T-helper 1 cell treated with Interleukin-12 subunit alpha and Interleukin-12 subunit beta and Interleukin-4 antibody, amounts not matched to agents 30 ng/mL and 1 ng/mL, for 36 hours (primary cell): ENCODE measurements at regions not wholly inside any gene's neighbourhood (a gene's known extent, or its start where the extent isn't known, plus 50 kb on each side); places are given as distances from the start of the nearest gene placed in this dataset.

ENCODE experiments used
- intact Hi-C: fragments of 100-400 bp; cut with micrococcal nuclease; formaldehyde crosslinking; loops from one replicate; pipeline ENCODE4 v1.15.1; 2024

DNA sequence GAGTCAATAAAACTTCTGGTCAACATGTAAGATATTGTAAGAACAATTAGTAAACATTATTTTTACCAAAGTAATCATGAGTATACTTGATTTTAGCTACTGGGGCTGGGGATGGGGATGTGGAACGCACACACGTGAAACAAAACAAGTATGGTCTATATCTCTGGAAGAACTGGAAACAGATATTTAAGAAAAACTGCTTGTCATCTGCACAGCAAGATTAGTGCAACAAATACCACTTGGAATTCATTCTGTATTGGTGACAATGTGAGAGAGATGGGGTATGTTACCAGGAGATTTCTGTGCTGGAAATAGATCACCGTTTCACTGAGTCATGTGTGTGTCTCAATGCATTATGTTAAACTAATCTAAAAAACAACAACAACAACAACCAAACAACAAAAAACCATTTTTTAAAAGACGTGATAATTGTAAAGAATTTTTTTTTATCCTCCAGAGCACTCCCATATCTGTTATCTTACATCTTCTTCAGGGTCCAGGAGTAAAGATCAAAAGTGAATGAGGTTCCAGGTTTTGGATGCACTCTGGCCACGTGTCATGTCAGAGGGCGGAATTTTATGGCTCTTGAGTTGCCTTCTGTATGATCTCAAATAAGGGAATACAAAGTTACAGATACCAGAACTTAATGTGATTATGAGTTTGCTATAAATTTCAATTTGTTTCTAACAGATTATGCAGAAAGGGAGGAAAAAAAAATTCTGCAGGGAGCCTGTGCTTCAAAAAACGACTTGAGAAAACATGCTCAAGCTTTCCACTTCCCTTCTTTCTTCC is 153.0 kb downstream of the BBOX1 start:
- intact Hi-C loops: no loop called here

DNA sequence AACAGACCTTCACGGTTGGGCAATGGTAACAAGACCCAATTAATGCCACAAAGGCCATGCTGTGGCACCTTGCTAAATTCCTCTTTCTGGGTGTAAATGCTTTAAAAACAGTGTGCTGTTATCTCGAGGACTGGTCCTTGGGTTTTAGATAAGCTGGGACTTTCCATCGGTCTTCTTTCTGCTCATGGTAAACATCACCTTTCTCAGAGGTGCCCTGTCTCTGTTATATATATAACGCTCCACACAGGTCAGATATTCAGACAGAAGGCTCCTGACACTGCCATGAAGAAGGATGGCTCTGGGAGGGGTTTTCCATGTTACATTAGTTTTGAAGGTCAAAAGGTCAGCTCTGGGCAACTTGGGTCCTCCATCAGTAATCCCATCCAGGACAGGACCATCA is 151.6 kb downstream of the BBOX1 start:
- intact Hi-C loops: no loop called here

DNA sequence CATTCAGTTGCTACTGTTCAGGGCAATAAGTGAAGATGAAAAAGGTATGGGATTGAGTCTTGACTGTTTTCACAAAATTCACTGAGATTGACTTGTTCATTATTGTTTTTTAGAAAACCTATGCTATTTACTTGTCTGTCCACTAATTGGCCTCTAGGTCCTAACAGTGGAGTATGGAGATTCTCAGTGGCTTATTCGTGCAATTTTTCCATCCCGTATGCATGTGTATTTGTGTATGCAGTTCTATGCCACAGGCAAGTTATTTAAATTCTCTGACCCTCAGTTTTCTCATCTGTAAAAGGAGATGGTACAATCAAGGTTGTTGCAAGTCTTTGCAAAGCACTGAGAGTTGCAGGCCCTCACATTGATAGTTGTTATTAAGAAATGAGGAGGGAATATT is 151.0 kb downstream of the BBOX1 start:
- intact Hi-C loops: no loop called here

DNA sequence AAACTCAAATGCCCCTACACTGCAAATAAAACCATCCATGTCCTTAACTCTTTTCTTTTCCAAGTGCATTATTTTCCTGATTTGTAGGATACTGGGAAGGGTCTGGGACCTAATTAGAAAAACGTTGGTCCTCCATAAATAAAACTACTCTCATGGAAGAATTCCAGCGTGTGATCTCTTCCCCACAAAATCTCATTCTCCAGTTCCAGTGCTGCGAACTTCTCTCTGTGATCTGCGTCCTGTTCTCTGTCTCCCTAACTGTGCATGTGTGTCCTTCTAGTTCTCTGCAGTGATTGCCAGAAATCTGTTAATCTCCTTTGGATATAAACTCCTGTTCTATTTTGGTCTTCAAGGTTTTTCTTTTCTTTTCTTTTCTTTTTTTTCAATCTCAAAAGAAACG is 148.1 kb downstream of the BBOX1 start:
- intact Hi-C loops: no loop called here

DNA sequence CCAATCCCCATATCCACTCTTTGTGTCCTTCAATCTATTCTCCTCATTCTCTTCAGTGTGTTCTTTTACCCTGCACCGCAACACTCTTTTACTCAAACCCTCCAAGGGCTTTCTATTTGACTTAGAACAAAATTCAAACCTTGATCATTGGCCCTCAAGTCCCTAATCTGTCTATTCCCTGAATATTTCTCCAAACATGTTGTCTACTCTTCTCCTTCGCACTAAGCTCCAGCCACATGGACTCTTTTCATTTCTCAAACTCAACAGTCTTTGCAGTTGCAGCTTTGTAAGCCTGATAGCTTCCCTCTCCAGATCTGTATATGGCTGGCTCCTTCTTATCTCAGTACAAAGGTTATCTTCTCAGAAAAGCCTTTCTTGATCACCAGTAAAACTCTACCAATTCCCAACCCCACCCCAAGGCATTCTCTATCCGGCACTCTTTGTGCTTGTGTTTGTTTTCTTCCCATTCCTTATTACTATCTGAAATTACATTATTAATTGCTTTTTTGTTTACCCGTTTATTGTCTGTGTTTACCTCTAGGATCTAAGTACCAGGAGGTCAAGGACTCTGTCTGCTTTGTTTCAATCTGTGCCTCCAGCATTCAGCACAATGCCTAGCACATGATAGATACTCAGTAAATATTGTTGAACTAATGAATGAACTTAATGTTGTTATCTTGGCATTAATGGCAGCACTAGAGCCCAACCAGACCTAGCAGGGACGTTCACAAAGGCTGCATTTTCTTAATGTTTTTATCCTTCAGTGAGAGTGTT is 147.4 kb downstream of the BBOX1 start:
- intact Hi-C loops: no loop called here

DNA sequence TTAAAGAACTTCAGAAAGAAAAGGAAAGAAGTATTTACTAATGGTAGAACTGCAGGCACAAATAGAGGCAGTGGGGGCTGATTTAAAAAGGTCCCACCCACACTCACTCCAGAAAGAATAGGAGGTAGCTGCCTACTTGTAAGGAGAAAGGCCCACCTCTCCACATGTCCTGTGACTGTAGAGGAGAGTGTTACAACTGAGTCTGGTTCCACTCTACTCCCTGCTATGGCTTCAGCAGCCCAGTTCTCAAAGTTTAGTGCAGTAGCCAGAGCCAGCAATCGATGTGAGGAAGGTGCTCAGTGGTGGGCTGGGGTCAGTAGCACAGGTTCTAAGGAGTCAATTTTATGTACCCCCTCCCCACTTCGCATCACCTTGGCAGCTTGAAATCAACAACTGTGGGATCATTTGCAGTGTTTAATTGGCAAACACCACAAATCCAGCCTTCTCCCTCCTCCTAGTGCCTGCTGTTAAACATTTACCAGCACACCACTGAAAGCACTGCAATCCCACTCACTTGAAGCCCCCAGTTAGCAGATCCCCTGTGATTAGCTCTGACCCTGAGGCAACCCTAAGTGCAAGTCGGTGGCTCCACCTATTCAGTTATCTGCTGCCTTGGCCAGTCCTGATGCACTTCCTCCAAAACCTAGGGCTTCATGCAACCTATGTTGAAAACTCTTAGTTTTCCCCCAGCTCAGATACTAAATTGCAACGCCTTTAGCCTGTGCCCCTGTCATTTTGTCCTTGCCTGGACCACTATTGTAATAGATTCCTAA is 146.6 kb downstream of the BBOX1 start:
- intact Hi-C loops: no loop called here

DNA sequence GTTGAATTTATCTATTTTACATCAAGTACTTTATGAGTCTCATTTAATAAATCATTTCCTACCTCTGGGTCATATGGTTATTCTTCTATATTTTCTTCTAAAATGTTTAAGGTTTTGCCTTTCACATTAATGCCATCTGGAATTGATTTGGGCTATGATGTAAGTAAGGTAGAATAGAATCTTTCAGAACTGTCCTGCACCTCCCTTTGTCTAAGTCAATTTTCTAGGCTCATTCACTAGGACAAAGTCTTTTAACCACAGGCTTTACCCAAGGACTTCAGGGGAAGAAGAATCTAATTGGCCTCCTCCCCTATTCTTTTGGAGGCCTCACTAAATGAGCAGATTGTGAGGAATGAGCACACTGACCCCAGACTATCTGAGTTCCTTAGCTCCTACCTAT is 146.0 kb downstream of the BBOX1 start:
- intact Hi-C loops: no loop called here

DNA sequence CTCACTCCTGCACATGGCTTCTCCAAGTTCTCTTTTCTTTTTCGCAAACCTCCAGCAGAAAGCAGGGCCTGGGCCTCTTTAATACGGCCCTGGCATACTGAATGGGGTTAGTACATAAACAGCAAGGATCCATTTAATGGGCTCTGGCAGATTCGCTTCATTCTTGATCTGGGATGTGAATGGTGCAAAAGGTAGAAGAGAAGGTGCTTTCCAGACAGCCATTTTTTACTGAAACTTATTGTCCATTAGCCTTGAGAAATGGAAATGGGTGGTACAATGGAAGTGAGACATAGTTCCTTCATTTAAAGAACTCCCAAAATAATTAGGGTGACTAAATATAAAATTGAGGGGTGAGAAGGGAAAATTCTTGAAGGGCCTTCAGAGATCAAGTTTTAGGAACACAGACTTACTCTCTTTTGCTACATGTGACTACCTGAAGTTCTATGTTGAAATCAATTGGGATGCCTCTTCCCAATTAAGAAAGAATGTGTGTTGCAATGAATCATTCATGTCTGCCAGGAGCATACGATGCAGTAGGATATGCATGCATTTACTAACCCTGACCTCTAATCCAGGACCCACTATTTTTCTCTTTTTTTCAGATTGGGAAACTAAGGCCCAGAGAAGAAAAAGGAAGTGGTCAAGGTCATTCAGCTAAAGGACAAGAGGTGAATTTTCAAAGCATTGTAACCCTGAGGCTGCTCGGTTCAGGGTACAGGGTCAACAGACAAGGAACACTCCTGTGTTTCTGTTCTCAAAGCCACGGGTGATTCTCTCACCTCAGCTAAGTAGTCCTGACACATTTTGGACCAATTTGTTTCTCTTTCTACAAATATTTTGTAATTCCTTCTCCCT is 144.1 kb downstream of the BBOX1 start:
- intact Hi-C loops: loop anchor here (1.0 kb wide), 2 partner anchors 302 to 315 kb away; no protein-coding TSS in a partner anchor

DNA sequence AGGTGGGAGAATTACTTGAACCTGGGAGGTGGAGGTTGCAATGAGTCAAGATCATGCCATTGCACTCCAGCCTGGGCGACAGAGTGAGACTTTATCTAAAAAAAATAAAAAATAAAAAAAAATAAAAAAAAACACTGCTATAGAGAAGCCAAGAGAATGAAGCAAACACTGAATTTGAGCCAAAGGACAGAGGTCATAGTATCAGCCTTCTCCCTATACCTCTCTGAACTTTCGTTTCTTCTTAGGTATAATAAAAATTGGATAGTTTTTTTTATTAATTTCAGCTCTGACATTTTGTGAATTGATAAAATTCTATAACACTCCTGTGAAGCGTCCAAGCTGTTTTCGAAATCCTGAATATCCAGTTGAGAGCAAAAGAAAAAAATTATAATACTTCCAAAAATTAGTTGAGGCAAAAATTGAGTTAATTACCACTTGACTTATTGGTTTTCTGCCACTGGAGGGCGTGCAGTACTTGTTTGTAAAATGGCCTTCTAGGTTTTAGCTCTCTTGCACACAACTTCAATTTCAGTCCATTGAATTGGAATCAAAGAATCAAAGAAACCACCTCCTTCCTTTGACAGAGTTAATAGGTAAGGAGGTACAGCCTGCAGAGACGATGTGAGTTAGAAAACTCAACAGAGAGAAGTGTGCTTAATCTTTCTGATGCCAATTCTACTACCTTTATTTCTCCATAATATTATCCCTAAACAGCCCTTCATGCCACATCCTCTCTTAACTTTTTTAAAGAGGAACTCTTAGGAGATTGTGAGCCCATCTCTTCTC is 143.2 kb downstream of the BBOX1 start:
- intact Hi-C loops: loop anchor here (1.0 kb wide), 2 partner anchors 302 to 315 kb away; no protein-coding TSS in a partner anchor

DNA sequence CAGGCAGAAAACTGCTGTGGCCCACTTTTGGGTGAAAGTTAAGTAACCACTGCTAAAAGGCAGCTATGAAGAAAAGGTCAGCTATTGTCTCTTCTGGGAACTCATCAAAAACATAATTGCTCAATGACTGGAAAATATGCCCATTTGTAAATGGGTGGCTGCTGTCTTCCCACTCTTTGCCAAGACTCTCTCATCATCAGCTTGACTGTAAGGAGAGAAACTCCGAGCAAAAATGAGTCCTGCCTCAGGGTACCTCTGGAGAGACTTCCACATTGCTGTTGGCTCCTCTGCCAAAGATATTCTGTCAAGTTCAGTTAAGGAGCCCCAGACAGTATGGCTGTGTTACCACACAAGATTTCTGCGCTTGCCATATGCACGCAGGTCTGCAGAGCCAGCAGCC is 138.7 kb downstream of the BBOX1 start:
- intact Hi-C loops: no loop called here

DNA sequence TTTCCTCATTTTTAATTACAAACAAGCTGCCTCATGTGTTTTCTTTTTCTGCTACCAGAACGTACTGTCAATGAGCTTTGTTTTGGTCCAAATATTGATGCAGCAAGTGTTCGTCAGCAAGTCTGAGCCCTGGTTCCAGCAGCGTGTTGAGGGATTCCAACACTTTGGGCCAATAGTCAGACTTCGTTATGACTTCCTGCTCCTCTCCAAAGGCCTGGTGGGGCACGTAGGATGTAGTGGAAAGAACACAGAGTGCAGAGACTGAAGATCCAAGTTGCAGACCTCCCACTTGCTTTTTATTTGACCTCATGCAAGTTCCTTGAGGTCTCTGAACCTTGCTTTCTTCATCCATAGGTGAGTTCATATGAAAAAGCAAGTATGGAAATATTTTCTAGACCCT is 138.2 kb downstream of the BBOX1 start:
- intact Hi-C loops: no loop called here
